Keratinocyte (primary cell): ENCODE measurements at regions not wholly inside any gene's neighbourhood (a gene's known extent, or its start where the extent isn't known, plus 50 kb on each side); places are given as distances from the start of the nearest gene placed in this dataset.

Experiments used
- DNase-seq: peaks from one replicate; pipeline ENCODE4 v3.0.0-alpha.2; 2011; ENCODE audit warnings: low read depth, missing footprints, low spot score
- FAIRE-seq: peaks from 2 replicates; lab custom pipeline; 2011; peaks lifted over from hg19 to GRCh38; lab: Jason Lieb, UNC
- H2AFZ ChIP-seq: 2 replicates; pipeline ENCODE4 v1.6.0; 2012; ENCODE audit warnings: low read length, control low read depth, inconsistent platforms; ENCODE audit not compliant: control insufficient read depth
- H3K27ac ChIP-seq: 2 replicates; pipeline ENCODE4 v1.5.1; 2011; ENCODE audit warnings: low read length; ENCODE audit not compliant: control insufficient read depth, insufficient read depth
- H3K27me3 ChIP-seq: 3 replicates; pipeline ENCODE4 v1.6.0; 2011; ENCODE audit warnings: low read length; ENCODE audit not compliant: control insufficient read depth, insufficient read depth; ENCODE audit errors: extremely low read depth
- H3K36me3 ChIP-seq, 2 experiments: 2 replicates in 1 of 2; 3 replicates in 1 of 2; pipeline ENCODE4 v1.5.1; 2011; ENCODE audit warnings: low read length in 2 of 2, mild to moderate bottlenecking in 1 of 2; ENCODE audit not compliant: control insufficient read depth in 2 of 2, insufficient read depth in 2 of 2; ENCODE audit errors: extremely low read depth in 1 of 2
- H3K4me1 ChIP-seq: 3 replicates; pipeline ENCODE4 v1.5.1; 2011; ENCODE audit warnings: low read length; ENCODE audit not compliant: control insufficient read depth, insufficient read depth; ENCODE audit errors: extremely low read depth
- H3K4me2 ChIP-seq: 3 replicates; pipeline ENCODE4 v1.6.0; 2011; ENCODE audit warnings: low read depth, low read length; ENCODE audit not compliant: control insufficient read depth, insufficient read depth; ENCODE audit errors: extremely low read depth
- H3K4me3 ChIP-seq, 3 experiments: fragments of 200-600 bp in 1 of 3; sonication (generic) in 1 of 3; 2 replicates in 2 of 3; 3 replicates in 1 of 3; pipeline ENCODE4 v1.5.1; 2011 to 2016; ENCODE audit warnings: low read length in 3 of 3, mild to moderate bottlenecking in 3 of 3, control low read depth in 2 of 3, inconsistent platforms in 1 of 3, low read depth in 1 of 3, mixed read lengths in 1 of 3, mixed run types in 1 of 3, moderate library complexity in 1 of 3; ENCODE audit not compliant: control insufficient read depth in 2 of 3, insufficient read depth in 2 of 3; ENCODE audit errors: extremely low read depth in 1 of 3
- H3K79me2 ChIP-seq: 2 replicates; pipeline ENCODE4 v1.6.0; 2012; ENCODE audit warnings: low read length; ENCODE audit not compliant: control insufficient read depth, insufficient read depth
- H3K9ac ChIP-seq: 3 replicates; pipeline ENCODE4 v1.6.0; 2011; ENCODE audit warnings: low read length; ENCODE audit not compliant: control insufficient read depth, insufficient read depth; ENCODE audit errors: extremely low read depth
- H3K9me1 ChIP-seq: 3 replicates; pipeline ENCODE4 v1.6.0; 2011; ENCODE audit warnings: low read length; ENCODE audit not compliant: control insufficient read depth, insufficient read depth; ENCODE audit errors: extremely low read depth
- H3K9me3 ChIP-seq: 2 replicates; pipeline ENCODE4 v1.5.1; 2012; ENCODE audit warnings: low read depth, low read length; ENCODE audit not compliant: control insufficient read depth
- H4K20me1 ChIP-seq: 3 replicates; pipeline ENCODE4 v1.6.0; 2011; ENCODE audit warnings: low read length; ENCODE audit not compliant: control insufficient read depth, insufficient read depth; ENCODE audit errors: extremely low read depth
- EZH2 ChIP-seq: IDR thresholded peaks from one replicate; pipeline ENCODE4 v1.6.1; 2012; ENCODE audit warnings: inconsistent platforms, mild to moderate bottlenecking, low read length, moderate library complexity
- dilution Hi-C: fragments of 300-500 bp; cut with MboI; formaldehyde crosslinking; loops from one replicate; pipeline ENCODE4 v1.7.0; 2020; ENCODE audit warnings: low sequenced_read_pairs; ENCODE audit not compliant: extremely low pct_ligation_motif_present
- TF ChIP-seq, protein P1 (sequence below), 3 experiments: IDR thresholded peaks in 1 of 3; conservative IDR thresholded peaks in 1 of 3; optimal IDR thresholded peaks in 1 of 3; 2 replicates in 2 of 3; 3 replicates in 1 of 3; pipeline versions ENCODE3 to v1.5.1; 2011; ENCODE audit warnings: low read length in 3 of 3, mild to moderate bottlenecking in 3 of 3, moderate library complexity in 2 of 3, control low read depth in 1 of 3, inconsistent platforms in 1 of 3; ENCODE audit not compliant: insufficient read depth in 2 of 3; ENCODE audit errors: extremely low read depth in 1 of 3

DNA sequence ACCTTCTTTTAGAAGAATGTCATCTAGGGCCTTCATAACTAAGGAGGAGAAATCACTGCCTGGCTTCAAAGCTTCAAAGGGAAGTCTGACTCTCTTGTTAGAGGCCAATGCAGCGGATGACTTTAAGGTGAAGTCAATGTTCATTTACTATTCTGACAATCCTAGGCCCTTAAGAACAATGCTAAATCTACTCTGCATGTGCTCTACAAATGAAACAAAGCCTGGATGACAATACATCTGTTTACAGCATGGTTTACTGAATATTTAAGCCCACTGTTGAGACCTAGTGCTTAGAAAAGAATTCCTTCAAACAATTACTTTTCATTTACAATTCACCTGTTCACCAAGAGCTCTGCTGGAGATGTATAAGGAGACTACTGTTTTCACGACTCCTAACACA, 160.4 kb upstream of the EPHA3 start:
- no peak for TF ChIP-seq EZH2
- TF ChIP-seq, protein P1, sequence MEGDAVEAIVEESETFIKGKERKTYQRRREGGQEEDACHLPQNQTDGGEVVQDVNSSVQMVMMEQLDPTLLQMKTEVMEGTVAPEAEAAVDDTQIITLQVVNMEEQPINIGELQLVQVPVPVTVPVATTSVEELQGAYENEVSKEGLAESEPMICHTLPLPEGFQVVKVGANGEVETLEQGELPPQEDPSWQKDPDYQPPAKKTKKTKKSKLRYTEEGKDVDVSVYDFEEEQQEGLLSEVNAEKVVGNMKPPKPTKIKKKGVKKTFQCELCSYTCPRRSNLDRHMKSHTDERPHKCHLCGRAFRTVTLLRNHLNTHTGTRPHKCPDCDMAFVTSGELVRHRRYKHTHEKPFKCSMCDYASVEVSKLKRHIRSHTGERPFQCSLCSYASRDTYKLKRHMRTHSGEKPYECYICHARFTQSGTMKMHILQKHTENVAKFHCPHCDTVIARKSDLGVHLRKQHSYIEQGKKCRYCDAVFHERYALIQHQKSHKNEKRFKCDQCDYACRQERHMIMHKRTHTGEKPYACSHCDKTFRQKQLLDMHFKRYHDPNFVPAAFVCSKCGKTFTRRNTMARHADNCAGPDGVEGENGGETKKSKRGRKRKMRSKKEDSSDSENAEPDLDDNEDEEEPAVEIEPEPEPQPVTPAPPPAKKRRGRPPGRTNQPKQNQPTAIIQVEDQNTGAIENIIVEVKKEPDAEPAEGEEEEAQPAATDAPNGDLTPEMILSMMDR (optimal IDR thresholded peaks at IDR 0.05 in 1 of 3, IDR thresholded peaks at IDR 0.05 in 1 of 3, conservative IDR thresholded peaks at IDR 0.05 in 1 of 3; ENCODE audit: extremely low read depth in 1 of 3, insufficient read depth in 2 of 3, low read length in 3 of 3): no peak
- H3K79me2 ChIP-seq: no peaks in the 10 kb centered on the region
- DNase-seq (no peak), FAIRE-seq (no peak)
- H3K4me1 ChIP-seq: no peaks in the 10 kb centered on the region
- H2AFZ ChIP-seq: no peak overlapping the region
- H3K9me1 ChIP-seq: no peaks in the 10 kb centered on the region
- no peak overlapping the region for H3K4me2 ChIP-seq
- no peaks in the 10 kb centered on the region for H3K27me3 ChIP-seq
- H3K9ac ChIP-seq: no peak overlapping the region
- no peaks in the 10 kb centered on the region for H3K36me3 ChIP-seq
- no peak overlapping the region for H3K4me3 ChIP-seq
- dilution Hi-C loops: no loop called here
- H4K20me1 ChIP-seq: no peaks in the 10 kb centered on the region
- no peak overlapping the region for H3K27ac ChIP-seq
- H3K9me3 ChIP-seq: no peaks in the 10 kb centered on the region

DNA sequence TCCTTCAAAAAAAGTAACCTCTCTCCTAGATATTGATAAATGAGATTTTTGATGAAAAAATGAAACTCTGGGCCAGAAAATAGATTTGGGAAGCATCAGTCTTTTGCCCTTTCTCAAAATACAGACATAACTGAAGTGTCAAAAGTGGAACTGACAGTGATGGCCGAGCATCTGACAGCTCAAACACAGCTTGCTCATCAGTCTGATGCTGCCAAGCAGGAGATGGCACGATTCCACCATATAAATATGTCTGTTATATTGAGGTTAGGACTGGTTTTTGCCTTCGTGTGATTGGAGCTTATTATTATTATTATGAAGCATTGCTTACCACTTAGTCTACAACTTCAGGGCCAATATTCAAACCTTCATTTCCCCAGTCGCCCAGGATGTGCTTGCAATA, 152.6 kb upstream of the EPHA3 start:
- H3K9me1 ChIP-seq: no peaks in the 10 kb centered on the region
- H3K36me3 ChIP-seq: no peaks in the 10 kb centered on the region
- H3K9ac ChIP-seq: no peak overlapping the region
- TF ChIP-seq, protein P1 (optimal IDR thresholded peaks at IDR 0.05 in 1 of 3, IDR thresholded peaks at IDR 0.05 in 1 of 3, conservative IDR thresholded peaks at IDR 0.05 in 1 of 3; ENCODE audit: extremely low read depth in 1 of 3, insufficient read depth in 2 of 3, low read length in 3 of 3): no peak
- H3K9me3 ChIP-seq: no peaks in the 10 kb centered on the region
- no peak overlapping the region for H3K4me3 ChIP-seq
- no peaks in the 10 kb centered on the region for H3K27me3 ChIP-seq
- no peak overlapping the region for H3K4me2 ChIP-seq
- FAIRE-seq (no peak), DNase-seq (no peak)
- no peaks in the 10 kb centered on the region for H3K79me2 ChIP-seq
- H2AFZ ChIP-seq: no peak overlapping the region
- H3K4me1 ChIP-seq: peaks cover 14% of the 10 kb centered on the region
- no peaks in the 10 kb centered on the region for H4K20me1 ChIP-seq
- H3K27ac ChIP-seq: no peak overlapping the region
- dilution Hi-C loops: no loop called here
